ENCODE measurements at regions not wholly inside any gene's neighbourhood (a gene's known extent, or its start where the extent isn't known, plus 50 kb on each side); places are given as distances from the start of the nearest gene placed in this dataset.

- DNase-seq (ENCODE audit: low read depth in 4 of 4, low spot score in 3 of 4), result no peak
Measured at GRCh38 chr21:24204641-24205040, 1402.6 kb downstream of the MRPL39 start.

GRCh38 chr21:24200052-24200451 is 1407.2 kb downstream of the MRPL39 start:
- DNase-seq (ENCODE audit: low read depth in 4 of 4, low spot score in 3 of 4), result no peak

GRCh38 chr21:24197923-24198322 is 1409.4 kb downstream of the MRPL39 start:
- no peak for DNase-seq (ENCODE audit: low read depth in 4 of 4, low spot score in 3 of 4)

- DNase-seq (ENCODE audit: low read depth in 4 of 4, low spot score in 3 of 4), result no peak
Measured at GRCh38 chr21:24197132-24197643, 1410.1 kb downstream of the MRPL39 start.

GRCh38 chr21:24188506-24188905 is 1418.8 kb downstream of the MRPL39 start:
- DNase-seq (ENCODE audit: low read depth in 4 of 4, low spot score in 3 of 4), result no peak

GRCh38 chr21:24183077-24183476 is 1424.2 kb downstream of the MRPL39 start:
- DNase-seq (ENCODE audit: low read depth in 4 of 4, low spot score in 3 of 4), result no peak

- no peak for DNase-seq (ENCODE audit: low read depth in 4 of 4, low spot score in 3 of 4)
Measured at GRCh38 chr21:24179110-24179509, 1428.2 kb downstream of the MRPL39 start.

GRCh38 chr21:24175106-24175505 is 1432.2 kb downstream of the MRPL39 start:
- no peak for DNase-seq (ENCODE audit: low read depth in 4 of 4, low spot score in 3 of 4)

GRCh38 chr21:24171736-24172135 is 1435.5 kb downstream of the MRPL39 start:
- no peak for DNase-seq (ENCODE audit: low read depth in 4 of 4, low spot score in 3 of 4)

- DNase-seq (ENCODE audit: low read depth in 4 of 4, low spot score in 3 of 4), result no peak
Measured at GRCh38 chr21:24163539-24163938, 1443.7 kb downstream of the MRPL39 start.

- no peak for DNase-seq (ENCODE audit: low read depth in 4 of 4, low spot score in 3 of 4)
Measured at GRCh38 chr21:24160528-24160927, 1446.8 kb downstream of the MRPL39 start.

- no peak for DNase-seq (ENCODE audit: low read depth in 4 of 4, low spot score in 3 of 4)
Measured at GRCh38 chr21:24153137-24153536, 1454.1 kb downstream of the MRPL39 start.

GRCh38 chr21:24150753-24151152 is 1456.5 kb downstream of the MRPL39 start:
- no peak for DNase-seq (ENCODE audit: low read depth in 4 of 4, low spot score in 3 of 4)

GRCh38 chr21:24148461-24148860 is 1458.8 kb downstream of the MRPL39 start:
- no peak for DNase-seq (ENCODE audit: low read depth in 4 of 4, low spot score in 3 of 4)

GRCh38 chr21:24147674-24148073 is 1459.6 kb downstream of the MRPL39 start:
- no peak for DNase-seq (ENCODE audit: low read depth in 4 of 4, low spot score in 3 of 4)

GRCh38 chr21:24131056-24131455 is 1476.2 kb downstream of the MRPL39 start:
- no peak for DNase-seq (ENCODE audit: low read depth in 4 of 4, low spot score in 3 of 4)

GRCh38 chr21:24127651-24128050 is 1479.6 kb downstream of the MRPL39 start:
- DNase-seq (ENCODE audit: low read depth in 4 of 4, low spot score in 3 of 4), result no peak

- DNase-seq (ENCODE audit: low read depth in 4 of 4, low spot score in 3 of 4), result no peak
Measured at GRCh38 chr21:24123785-24124184, 1483.5 kb downstream of the MRPL39 start.

- no peak for DNase-seq (ENCODE audit: low read depth in 4 of 4, low spot score in 3 of 4)
Measured at GRCh38 chr21:24118738-24119459, 1488.4 kb downstream of the MRPL39 start.

- DNase-seq (ENCODE audit: low read depth in 4 of 4, low spot score in 3 of 4), result no peak
Measured at GRCh38 chr21:24115141-24115540, 1492.1 kb downstream of the MRPL39 start.

- no peak for DNase-seq (ENCODE audit: low read depth in 4 of 4, low spot score in 3 of 4)
Measured at GRCh38 chr21:24112020-24112419, 1495.3 kb downstream of the MRPL39 start.

- no peak for DNase-seq (ENCODE audit: low read depth in 4 of 4, low spot score in 3 of 4)
Measured at GRCh38 chr21:24110846-24111245, 1496.4 kb downstream of the MRPL39 start.

GRCh38 chr21:24097181-24097580 is 1510.1 kb downstream of the MRPL39 start:
- DNase-seq (ENCODE audit: low read depth in 4 of 4, low spot score in 3 of 4), result no peak
